NOMO-1 treated with dmso at 0.1 percent for 144 hours (cell line): ENCODE measurements at regions not wholly inside any gene's neighbourhood (a gene's known extent, or its start where the extent isn't known, plus 50 kb on each side); places are given as distances from the start of the nearest gene placed in this dataset.

ENCODE experiments used
- DNase-seq: peaks from one replicate; lab custom pipeline; 2025; ENCODE audit not compliant: unreplicated experiment; lab: John Stamatoyannopoulos, UW

- DNase-seq: no peak
Observed at GRCh38 chr12:24561411-24561871, 387.5 kb downstream of the BCAT1 start.

- DNase-seq: no peak
Observed at GRCh38 chr12:24560831-24561271, 388.1 kb downstream of the BCAT1 start.

GRCh38 chr12:24560192-24560775 lies 388.6 kb downstream of the BCAT1 start:
- no peak for DNase-seq

GRCh38 chr12:24557738-24558137 lies 391.2 kb downstream of the BCAT1 start:
- DNase-seq: no peak

GRCh38 chr12:24555730-24556129 lies 393.2 kb downstream of the BCAT1 start:
- DNase-seq: no peak

GRCh38 chr12:24554612-24555295 lies 394.1 kb downstream of the BCAT1 start:
- no peak for DNase-seq

GRCh38 chr12:24553259-24553658 lies 395.6 kb downstream of the BCAT1 start:
- DNase-seq: no peak

GRCh38 chr12:24551163-24551786 lies 397.6 kb downstream of the BCAT1 start:
- DNase-seq: no peak

GRCh38 chr12:24550609-24551008 lies 398.3 kb downstream of the BCAT1 start:
- DNase-seq: no peak

GRCh38 chr12:24546661-24547060 lies 402.2 kb downstream of the BCAT1 start:
- no peak for DNase-seq

GRCh38 chr12:24546084-24546483 lies 402.8 kb downstream of the BCAT1 start:
- no peak for DNase-seq

GRCh38 chr12:24544368-24544767 lies 404.5 kb downstream of the BCAT1 start:
- no peak for DNase-seq

GRCh38 chr12:24541193-24541871 lies 407.6 kb downstream of the BCAT1 start:
- DNase-seq: no peak

GRCh38 chr12:24539646-24540045 lies 409.3 kb downstream of the BCAT1 start:
- DNase-seq: no peak

- DNase-seq: no peak
Observed at GRCh38 chr12:24537083-24537860, 411.6 kb downstream of the BCAT1 start.

GRCh38 chr12:24535334-24536069 lies 413.4 kb downstream of the BCAT1 start:
- DNase-seq: no peak

- no peak for DNase-seq
Observed at GRCh38 chr12:24534622-24535021, 414.3 kb downstream of the BCAT1 start.

- no peak for DNase-seq
Observed at GRCh38 chr12:24533716-24534352, 415.1 kb downstream of the BCAT1 start.

GRCh38 chr12:24530689-24531088 lies 418.2 kb downstream of the BCAT1 start:
- no peak for DNase-seq

- DNase-seq: no peak
Observed at GRCh38 chr12:24527102-24527501, 421.8 kb downstream of the BCAT1 start.
